Right forelimb (tissue), 1 donor: ENCODE measurements at regions not wholly inside any gene's neighbourhood (a gene's known extent, or its start where the extent isn't known, plus 50 kb on each side); places are given as distances from the start of the nearest gene placed in this dataset.
"Not testable (repeated sequence)": the region's sequence is repeated elsewhere in the genome, so short reads cannot be mapped to it uniquely, and the experiment has no call there.

Experiments used
- DNase-seq: peaks from one replicate; pipeline ENCODE4 v3.0.0-alpha.2; 2018

DNA sequence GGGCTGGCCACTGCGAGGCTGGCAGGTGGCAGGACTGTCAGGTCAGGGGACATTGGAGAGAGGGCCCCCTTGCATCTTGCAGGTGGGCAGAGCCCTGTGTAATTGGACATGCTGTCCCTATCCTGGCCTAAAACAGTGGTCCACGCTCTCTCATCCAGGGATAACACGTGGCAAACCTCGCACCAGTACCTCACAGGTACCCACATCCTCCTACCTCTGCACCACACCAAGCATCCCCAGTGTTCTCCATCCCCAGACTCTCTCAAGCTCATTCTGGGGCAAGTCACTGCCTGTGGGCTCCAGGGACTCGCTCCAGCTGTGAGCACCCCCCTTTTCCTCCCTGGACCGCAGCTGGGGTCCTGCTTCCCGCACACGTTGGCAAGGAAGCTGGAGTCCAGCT lies 212.3 kb upstream of the LRRC61 start:
- not testable (repeated sequence) for DNase-seq

- DNase-seq: not testable (repeated sequence)
Measured at GRCh38 chr7:150111373-150112139, 211.6 kb upstream of the LRRC61 start.

- DNase-seq: not testable (repeated sequence)
Measured at GRCh38 chr7:150113301-150113700, 209.9 kb upstream of the LRRC61 start.

- DNase-seq: not testable (repeated sequence)
Measured at GRCh38 chr7:150114591-150114990, 208.6 kb upstream of the LRRC61 start.

- DNase-seq: not testable (repeated sequence)
Measured at GRCh38 chr7:150119966-150120365, 203.2 kb upstream of the LRRC61 start.

DNA sequence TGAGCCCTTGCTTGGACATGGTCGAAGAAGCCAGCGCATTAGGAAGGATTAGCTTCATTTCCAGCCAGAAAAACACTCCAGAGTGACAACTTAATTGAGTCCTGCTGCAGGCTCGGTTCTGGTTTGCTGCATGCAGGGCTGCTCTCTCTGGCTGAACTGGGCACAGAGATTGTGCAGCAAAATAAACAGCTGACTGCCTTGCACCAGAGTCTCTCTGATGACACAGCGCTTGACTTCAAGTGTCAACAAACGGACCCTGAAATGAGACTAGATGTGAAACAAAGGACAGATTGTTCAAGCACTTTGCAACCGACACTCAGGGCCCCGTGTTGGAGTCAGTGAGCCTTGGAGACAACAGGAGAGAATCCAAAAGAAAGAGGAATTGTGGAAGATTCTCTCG lies 197.3 kb upstream of the LRRC61 start:
- not testable (repeated sequence) for DNase-seq

DNA sequence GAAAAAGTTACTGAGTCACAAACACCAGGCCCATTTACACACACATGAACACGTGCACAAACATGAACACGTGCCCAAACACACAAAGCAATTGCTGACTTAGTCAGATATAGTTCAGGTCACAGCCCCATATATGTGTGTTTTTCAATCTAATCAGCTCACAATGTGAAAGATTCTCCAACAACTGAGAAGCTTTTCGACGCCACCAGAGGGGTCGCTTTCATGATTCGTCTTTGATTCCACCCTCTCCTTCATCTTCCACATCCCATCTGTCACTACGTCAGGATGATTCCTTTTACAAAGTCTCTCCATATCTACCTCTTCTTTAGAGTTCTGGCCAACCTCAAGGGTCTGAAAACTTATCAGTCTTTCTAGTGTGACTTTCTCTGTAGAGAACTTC lies 188.7 kb upstream of the LRRC61 start:
- not testable (repeated sequence) for DNase-seq

DNA sequence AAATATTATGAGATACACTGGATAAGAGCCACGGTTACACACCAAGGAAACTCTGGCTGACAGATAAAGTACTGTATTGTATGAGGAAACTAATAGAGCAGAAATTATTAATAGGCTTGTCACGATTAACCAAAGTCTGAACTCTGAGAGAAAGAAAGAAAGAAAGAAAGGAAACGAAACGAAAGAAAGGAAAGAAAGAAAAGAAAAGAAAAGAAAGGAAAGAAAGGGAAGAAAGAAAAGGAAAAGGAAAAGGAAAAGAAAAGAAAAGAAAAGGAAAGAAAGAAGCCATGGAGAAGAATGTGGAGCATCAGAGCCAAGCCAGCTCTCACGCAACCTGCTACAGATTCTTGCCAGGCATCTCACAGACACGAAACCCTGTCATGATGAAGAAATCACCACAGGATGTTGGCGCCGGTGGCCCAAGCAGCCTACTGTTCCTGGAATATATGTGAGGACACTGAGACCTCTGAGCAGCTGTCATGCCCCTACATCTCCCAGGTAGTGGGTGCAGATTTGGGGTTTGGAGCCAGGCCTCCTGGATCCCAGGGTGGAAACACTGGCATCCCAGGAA lies 187.4 kb upstream of the LRRC61 start:
- not testable (repeated sequence) for DNase-seq

DNA sequence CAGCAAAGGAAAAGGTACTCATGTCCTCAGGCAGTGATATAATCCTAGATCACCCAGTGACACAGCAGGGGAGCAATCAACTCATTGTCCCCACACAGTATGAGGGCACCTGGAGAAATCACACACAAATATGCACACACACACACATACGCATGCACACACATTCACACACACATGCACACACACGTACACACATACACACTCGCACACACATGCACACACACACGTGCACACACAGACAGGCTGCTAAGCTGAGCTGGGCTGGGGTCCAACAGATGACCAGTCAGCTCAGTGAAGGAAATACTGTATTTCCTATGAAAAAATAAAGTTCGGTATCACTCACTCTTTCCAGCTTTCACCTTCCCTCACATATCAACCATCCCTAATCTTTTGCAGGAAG lies 183.3 kb upstream of the LRRC61 start:
- not testable (repeated sequence) for DNase-seq

DNA sequence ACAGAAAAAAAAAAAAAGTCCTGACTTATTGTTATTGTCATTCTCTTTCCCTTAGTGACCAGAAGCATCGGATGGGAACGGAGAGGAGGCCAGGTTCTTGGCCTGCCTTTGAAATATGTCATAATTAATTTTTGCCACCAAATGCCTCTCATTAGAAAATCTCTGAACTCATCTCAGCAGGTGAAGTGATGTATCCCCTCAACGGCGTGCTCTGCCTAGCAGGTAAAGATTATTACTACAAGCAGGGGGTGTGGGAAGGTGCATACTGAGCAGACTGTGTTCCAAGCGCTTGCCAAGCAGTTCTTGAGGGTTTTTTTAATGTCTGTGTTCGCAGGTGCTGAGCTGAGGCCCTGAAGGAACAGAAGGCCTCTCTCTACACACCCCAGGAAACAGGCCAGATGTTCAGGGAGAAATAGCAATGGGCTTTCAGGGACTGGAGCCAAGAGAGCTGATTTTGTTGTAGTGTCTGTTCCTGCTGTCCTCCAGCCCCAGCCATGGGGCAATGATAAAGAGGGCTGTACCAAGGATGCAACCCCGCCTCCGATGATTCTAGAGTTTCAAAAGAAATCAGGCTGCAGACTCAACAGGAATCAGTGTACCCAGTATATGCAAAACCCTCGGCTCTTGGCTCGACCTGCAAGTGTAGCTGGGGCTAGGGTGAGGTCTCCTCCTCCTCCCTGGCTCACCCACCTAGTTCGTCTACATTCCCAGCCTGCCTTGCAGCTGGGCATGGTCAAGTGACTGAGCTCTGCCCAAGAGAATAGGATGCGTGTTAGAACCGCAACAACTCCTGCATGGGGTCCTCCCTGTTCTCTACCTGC lies 181.4 kb upstream of the LRRC61 start:
- DNase-seq: not testable (repeated sequence)

- not testable (repeated sequence) for DNase-seq
Measured at GRCh38 chr7:150146124-150146523, 177.0 kb upstream of the LRRC61 start.

DNA sequence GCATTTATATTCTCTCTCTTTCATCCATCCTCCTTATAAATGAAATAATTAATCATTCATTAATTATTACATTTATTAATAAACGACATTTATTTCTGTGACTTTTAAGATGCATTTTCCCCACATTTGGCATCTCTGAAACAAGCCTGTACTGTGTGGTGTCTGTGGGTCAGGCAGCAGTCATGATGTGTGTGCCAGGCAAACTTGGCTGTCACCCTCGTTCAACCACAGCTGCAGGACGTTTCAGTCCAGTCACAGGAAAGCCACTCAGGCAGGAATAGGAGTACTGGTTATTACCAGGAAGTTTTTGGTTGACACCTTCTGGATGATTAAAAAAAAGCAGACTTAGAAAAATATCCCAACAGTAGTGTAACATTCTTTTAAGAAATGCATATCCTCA lies 175.6 kb upstream of the LRRC61 start:
- DNase-seq: not testable (repeated sequence)

DNA sequence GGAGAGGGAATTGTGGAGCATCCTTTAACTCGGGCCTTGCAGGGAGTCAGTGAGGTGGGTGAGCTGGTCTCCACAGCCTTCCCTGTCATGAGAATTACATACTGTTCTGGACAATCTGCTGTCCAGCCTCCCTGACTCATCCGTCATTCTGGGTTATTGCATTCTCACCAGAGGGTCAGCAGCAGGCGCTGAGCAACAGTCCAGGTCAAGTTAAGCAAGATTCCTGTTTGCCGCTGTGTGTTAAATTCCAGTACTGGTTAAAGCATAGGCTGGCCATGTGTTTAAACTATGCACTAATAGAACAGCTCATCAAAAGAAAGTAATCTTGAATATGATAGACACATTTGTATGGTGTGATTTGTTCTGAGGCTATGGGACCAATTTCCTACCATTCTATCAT lies 167.1 kb upstream of the LRRC61 start:
- DNase-seq: not testable (repeated sequence)

DNA sequence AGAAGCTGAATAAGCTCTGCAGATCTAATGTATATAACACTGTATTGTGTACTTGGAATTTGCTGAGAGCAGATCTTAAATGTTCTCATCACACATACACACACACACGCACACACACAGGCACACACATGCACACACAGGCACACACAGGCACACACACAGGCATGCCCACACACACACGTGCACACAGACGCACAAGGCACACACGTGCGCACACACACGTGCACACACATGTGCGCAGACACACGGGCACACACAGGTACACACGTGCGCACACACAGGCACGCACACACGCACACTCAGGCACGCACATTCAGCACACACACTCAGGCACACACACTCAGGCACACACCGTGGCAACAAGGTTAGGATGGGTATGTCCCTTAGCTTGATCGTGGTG lies 164.5 kb upstream of the LRRC61 start:
- not testable (repeated sequence) for DNase-seq

DNA sequence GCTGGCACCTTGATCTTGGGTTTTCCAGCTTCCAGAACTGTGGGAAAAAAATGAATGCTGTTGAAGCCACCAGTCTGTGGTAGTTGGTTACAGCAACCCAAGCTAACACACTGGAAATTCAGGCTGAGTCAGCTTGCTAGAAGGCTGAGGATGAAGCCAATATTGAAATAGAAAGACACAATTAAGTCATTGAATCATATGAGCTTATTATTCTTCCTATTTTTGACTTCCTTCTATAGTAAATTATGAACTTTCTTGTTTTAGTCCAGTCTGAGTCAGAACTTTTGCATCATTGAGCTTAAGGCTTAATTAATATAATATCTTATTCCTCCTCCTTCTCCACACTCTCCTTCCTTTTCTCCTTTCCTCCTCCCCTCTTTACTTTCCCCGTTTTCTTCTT lies 153.6 kb upstream of the LRRC61 start:
- not testable (repeated sequence) for DNase-seq

DNA sequence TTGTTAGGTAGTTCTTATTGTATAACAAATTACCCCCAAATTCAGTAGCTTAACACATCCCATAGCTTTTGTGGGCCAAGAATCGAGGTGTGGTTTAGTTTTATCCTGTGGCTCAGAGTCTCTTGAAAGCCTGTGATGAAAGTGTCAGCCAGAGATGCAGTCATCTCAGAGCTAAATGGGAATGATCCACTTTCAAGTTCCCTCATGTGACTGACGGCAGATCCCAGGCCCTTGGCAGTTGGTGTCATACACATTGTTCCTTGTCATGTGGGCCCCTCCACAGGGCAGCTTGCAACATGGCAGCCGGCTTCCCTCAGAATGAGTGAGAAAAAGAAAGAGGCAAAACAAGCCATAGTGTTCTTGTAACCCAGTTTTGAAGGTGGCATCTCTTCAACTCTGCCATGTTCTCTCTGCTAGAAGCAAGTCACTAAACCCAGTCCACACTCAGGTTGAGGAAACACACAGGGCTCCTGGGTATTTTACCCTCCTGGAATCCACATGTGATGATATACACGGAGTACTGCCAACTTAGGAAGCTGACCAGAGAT lies 153.1 kb upstream of the LRRC61 start:
- not testable (repeated sequence) for DNase-seq

- not testable (repeated sequence) for DNase-seq
Measured at GRCh38 chr7:150183602-150184001, 139.6 kb upstream of the LRRC61 start.

- not testable (repeated sequence) for DNase-seq
Measured at GRCh38 chr7:150189963-150190362, 133.2 kb upstream of the LRRC61 start.

DNA sequence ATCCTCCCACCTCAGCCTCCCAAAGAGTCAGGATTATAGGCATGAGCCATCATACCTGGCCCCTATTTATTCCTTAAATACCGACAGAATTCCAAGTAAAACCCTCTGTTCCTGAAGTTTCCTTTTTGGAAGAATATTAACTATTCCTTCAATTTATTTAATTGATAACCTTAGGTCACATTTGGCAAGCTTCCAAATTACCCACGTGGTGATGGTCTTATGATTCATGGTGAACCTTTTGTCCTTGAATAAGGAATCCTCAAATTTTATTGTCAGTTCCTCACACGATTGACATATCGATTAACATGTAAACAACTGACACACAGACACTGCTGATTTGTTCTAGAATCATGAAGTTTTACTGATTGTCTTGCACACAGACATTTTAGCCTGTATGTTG lies 130.6 kb upstream of the LRRC61 start:
- not testable (repeated sequence) for DNase-seq

- not testable (repeated sequence) for DNase-seq
Measured at GRCh38 chr7:150193866-150194265, 129.3 kb upstream of the LRRC61 start.
